H1 (cell line): ENCODE measurements at regions not wholly inside any gene's neighbourhood (a gene's known extent, or its start where the extent isn't known, plus 50 kb on each side); places are given as distances from the start of the nearest gene placed in this dataset.

Source experiments
- CBX5 ChIP-seq: fragments of 300-800, 300-1000 bp; sonication (generic); IDR thresholded peaks from 2 replicates; pipeline ENCODE4 v1.7.1; 2016; ENCODE audit warnings: antibody characterized with exemption, low read length, low read depth
- CHD1 ChIP-seq: IDR thresholded peaks from 2 replicates; pipeline ENCODE4 v1.6.1; 2012; ENCODE audit warnings: low read depth, low read length, improper control_type of control experiment
- GTF2F1 ChIP-seq: IDR thresholded peaks from 2 replicates; pipeline ENCODE4 v1.6.1; 2012; ENCODE audit warnings: low read depth, low read length, improper control_type of control experiment, borderline replicate concordance
- KDM1A ChIP-seq: fragments of 200-600, 300-600 bp; sonication (generic); IDR thresholded peaks from 2 replicates; pipeline ENCODE4 v1.7.1; 2016; ENCODE audit warnings: mild to moderate bottlenecking, low read length, borderline replicate concordance
- PHF8 ChIP-seq: fragments of 200-600 bp; sonication (generic); conservative IDR thresholded peaks from 2 replicates; pipeline ENCODE4 v1.7.1; 2012; ENCODE audit warnings: low read depth, mild to moderate bottlenecking, inconsistent platforms, low read length, moderate library complexity
- RNF2 ChIP-seq: fragments of 200-900, 300-1000 bp; sonication (generic); IDR thresholded peaks from 2 replicates; pipeline ENCODE4 v1.7.1; 2016; ENCODE audit warnings: borderline replicate concordance, low read depth, mild to moderate bottlenecking, antibody characterized with exemption, low read length; ENCODE audit not compliant: poor library complexity, severe bottlenecking; ENCODE audit errors: missing control alignments
- YY1 ChIP-seq: IDR thresholded peaks from 2 replicates; pipeline ENCODE4 v1.6.1; 2011; ENCODE audit warnings: low read depth, mild to moderate bottlenecking, low read length

GRCh38 chr2:41707790-41708451 lies 339.9 kb upstream of the PKDCC start (continued):
- TF ChIP-seq YY1 = no peak
- TF ChIP-seq RNF2 = no peak
- TF ChIP-seq KDM1A = no peak
- no peak for TF ChIP-seq CHD1
- no peak for TF ChIP-seq PHF8
- TF ChIP-seq GTF2F1 = no peak
- no peak for TF ChIP-seq CBX5
